Calu3 (cell line): ENCODE measurements at regions not wholly inside any gene's neighbourhood (a gene's known extent, or its start where the extent isn't known, plus 50 kb on each side); places are given as distances from the start of the nearest gene placed in this dataset.

Source experiments
- BruUV-seq: library from RNA; stranded (reverse); fragments of 400-500 nt; replicated peaks from 2 replicates; lab custom pipeline; 2021; lab: Mats Ljungman, UMichigan
- CTCF ChIA-PET: fragments of 300-600 bp; sonication (Branson Sonifier 250); formaldehyde crosslinking; loops from one replicate; lab custom pipeline; 2022; ENCODE audit warnings: antibody characterized with exemption; lab: Charles Lee
- DNase-seq: peaks from one replicate; pipeline ENCODE4 v3.0.0; 2022
- H3K27ac Mint-ChIP-seq: one replicate; pipeline ENCODE4 v1.8.0; 2022; ENCODE audit warnings: mixed read lengths; ENCODE audit not compliant: unreplicated experiment
- H3K27me3 Mint-ChIP-seq: one replicate; pipeline ENCODE4 v1.8.0; 2022; ENCODE audit warnings: mixed read lengths; ENCODE audit not compliant: unreplicated experiment
- H3K36me3 Mint-ChIP-seq: one replicate; pipeline ENCODE4 v1.8.0; 2022; ENCODE audit warnings: mild to moderate bottlenecking, moderate library complexity, mixed read lengths; ENCODE audit not compliant: insufficient read depth, unreplicated experiment
- H3K4me1 Mint-ChIP-seq: one replicate; pipeline ENCODE4 v1.8.0; 2022; ENCODE audit warnings: mild to moderate bottlenecking, low read depth, mixed read lengths; ENCODE audit not compliant: unreplicated experiment
- H3K4me3 Mint-ChIP-seq: one replicate; pipeline ENCODE4 v1.8.0; 2022; ENCODE audit warnings: mild to moderate bottlenecking, low read depth, moderate library complexity, mixed read lengths; ENCODE audit not compliant: unreplicated experiment
- H3K9me3 Mint-ChIP-seq: one replicate; pipeline ENCODE4 v1.8.0; 2022; ENCODE audit warnings: low read depth, mixed read lengths; ENCODE audit not compliant: unreplicated experiment
- CTCF ChIP-seq: fragments of 200-600 bp; IDR thresholded peaks from one replicate; pipeline ENCODE4 v1.8.0; 2022; ENCODE audit warnings: antibody characterized with exemption; ENCODE audit not compliant: unreplicated experiment
- intact Hi-C: fragments of 100-400 bp; cut with micrococcal nuclease; formaldehyde crosslinking; loops from one replicate; pipeline ENCODE4 v1.10.0; 2022; ENCODE audit not compliant: unreplicated experiment

- BruUV-seq = no TSS peak
- no peak for DNase-seq
- Mint-ChIP-seq H3K4me3 (no peak overlapping the region), H3K9me3 (no peaks in the 10 kb centered on the region), H3K36me3 (no peaks in the 10 kb centered on the region), H3K27ac (no peak overlapping the region), H3K27me3 (peaks cover 21% of the 10 kb centered on the region), H3K4me1 (no peaks in the 10 kb centered on the region)
- no peak for TF ChIP-seq CTCF
- intact Hi-C loops = no loop called here
- CTCF ChIA-PET = no interaction called here
Observed at GRCh38 chr14:58737511-58737910, 99.7 kb downstream of the DACT1 start.

- no peak overlapping the region for H3K4me3 Mint-ChIP-seq
- H3K36me3 Mint-ChIP-seq = no peaks in the 10 kb centered on the region
- CTCF ChIA-PET = no interaction called here
- H3K27ac Mint-ChIP-seq = no peak overlapping the region
- no TSS peak for BruUV-seq
- H3K4me1 Mint-ChIP-seq = no peaks in the 10 kb centered on the region
- H3K9me3 Mint-ChIP-seq = no peaks in the 10 kb centered on the region
- H3K27me3 Mint-ChIP-seq = peaks cover 21% of the 10 kb centered on the region
- TF ChIP-seq CTCF = no peak
- intact Hi-C loops = no loop called here
- DNase-seq = peak; percentile 6
Observed at GRCh38 chr14:58738189-58738836, 100.6 kb downstream of the DACT1 start.

- Mint-ChIP-seq H3K27ac (no peak overlapping the region), H3K4me3 (no peak overlapping the region), H3K4me1 (no peaks in the 10 kb centered on the region), H3K27me3 (peaks cover 21% of the 10 kb centered on the region), H3K9me3 (no peaks in the 10 kb centered on the region), H3K36me3 (no peaks in the 10 kb centered on the region)
- intact Hi-C loops = no loop called here
- no peak for TF ChIP-seq CTCF
- no peak for DNase-seq
- CTCF ChIA-PET = no interaction called here
- no TSS peak for BruUV-seq
Observed at GRCh38 chr14:58738876-58739275, 101.1 kb downstream of the DACT1 start.

- intact Hi-C loops = loop anchor here (10.0 kb wide), 1 partner anchor 285 kb away; no protein-coding TSS in a partner anchor
- BruUV-seq = no TSS peak
- no peaks in the 10 kb centered on the region for H3K36me3 Mint-ChIP-seq
- no peak for TF ChIP-seq CTCF
- no peak overlapping the region for H3K27ac Mint-ChIP-seq
- CTCF ChIA-PET = no interaction called here
- H3K27me3 Mint-ChIP-seq = peaks cover 25% of the 10 kb centered on the region
- no peak for DNase-seq
- no peaks in the 10 kb centered on the region for H3K9me3 Mint-ChIP-seq
- no peaks in the 10 kb centered on the region for H3K4me1 Mint-ChIP-seq
- H3K4me3 Mint-ChIP-seq = no peak overlapping the region
Observed at GRCh38 chr14:58739674-58740073, 101.9 kb downstream of the DACT1 start.
